ENCODE measurements at regions not wholly inside any gene's neighbourhood (a gene's known extent, or its start where the extent isn't known, plus 50 kb on each side); places are given as distances from the start of the nearest gene placed in this dataset.

DNA sequence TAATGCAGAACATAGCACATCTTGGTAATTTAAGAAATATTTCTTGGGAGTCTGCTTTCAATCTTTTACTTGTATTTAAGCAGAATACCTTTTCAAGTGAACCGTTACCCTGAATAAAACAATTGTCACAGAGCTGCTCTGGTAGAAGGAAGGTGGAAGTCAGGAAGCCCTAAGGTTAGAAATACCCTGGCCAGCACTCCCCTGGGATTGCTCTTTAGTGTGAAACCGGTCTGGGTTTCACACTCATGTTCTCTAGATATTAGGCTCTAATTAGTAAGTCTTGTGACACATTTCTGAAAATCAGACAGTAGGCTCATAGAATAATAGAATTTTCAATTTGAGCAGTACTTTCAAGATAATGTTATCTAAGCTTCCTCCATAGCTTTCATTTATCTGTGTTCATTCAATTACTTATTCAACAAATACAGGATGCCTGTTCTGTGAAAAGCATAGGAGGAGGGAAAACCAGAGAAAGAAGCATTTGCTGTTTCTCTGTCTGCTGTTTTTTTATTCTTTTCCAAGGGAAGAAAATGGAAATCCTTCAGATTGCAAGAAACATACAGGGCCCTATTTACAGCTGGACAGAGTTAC lies 825.5 kb downstream of the TLR4 start:
- TF ChIP-seq YY1 (IDR thresholded peaks at IDR 0.05; ENCODE audit: insufficient read depth, insufficient read length) (no peak), SUZ12 (IDR thresholded peaks at IDR 0.05; ENCODE audit: extremely low read depth, insufficient read depth, insufficient read length) (no peak), ZNF274 (IDR thresholded peaks at IDR 0.05; ENCODE audit: low read depth, low read length) (no peak)
